ENCODE measurements at regions not wholly inside any gene's neighbourhood (a gene's known extent, or its start where the extent isn't known, plus 50 kb on each side); places are given as distances from the start of the nearest gene placed in this dataset.
"Not testable (repeated sequence)": the region's sequence is repeated elsewhere in the genome, so short reads cannot be mapped to it uniquely, and the experiment has no call there.

DNA sequence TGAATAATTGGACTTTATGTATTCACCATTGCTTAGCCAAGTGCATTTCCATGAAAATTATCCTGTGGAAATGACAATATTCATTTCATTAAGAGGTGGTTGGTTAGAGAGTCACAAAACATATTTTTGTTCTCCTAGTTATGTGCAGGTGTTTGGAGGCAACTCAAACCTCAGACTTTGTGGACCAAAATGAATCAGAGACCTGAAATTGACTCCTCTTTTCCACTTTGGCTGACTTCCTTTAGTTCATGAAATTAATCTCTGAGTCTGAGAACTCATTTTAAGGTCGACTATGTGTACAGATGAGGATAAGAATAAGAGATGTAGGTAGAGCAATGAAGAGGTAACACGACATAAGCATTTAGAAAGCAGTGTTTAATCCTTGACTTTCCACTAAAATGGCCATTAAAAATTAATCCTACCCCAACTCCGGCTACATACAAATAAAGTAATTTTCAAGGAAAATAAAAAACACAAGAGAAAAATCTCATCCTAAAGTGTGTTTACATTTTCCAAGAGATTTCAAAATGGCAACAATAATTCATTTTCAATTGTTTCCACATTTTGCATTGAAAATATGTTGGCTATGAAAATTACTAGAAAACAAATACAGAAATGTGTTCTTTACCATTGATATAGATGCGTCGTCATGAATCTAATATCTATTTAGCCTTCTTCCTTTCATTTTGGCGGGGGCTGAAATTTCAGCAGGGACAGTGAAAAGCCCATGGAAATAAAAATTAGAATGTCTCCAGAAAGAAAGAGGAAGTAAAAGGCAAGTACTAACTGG lies 185.4 kb upstream of the CSNK1A1L start:
- no peak for DNase-seq

- DNase-seq = no peak
These were observed 183.9 kb upstream of the CSNK1A1L start for GRCh38 chr13:37289212-37289935.

DNA sequence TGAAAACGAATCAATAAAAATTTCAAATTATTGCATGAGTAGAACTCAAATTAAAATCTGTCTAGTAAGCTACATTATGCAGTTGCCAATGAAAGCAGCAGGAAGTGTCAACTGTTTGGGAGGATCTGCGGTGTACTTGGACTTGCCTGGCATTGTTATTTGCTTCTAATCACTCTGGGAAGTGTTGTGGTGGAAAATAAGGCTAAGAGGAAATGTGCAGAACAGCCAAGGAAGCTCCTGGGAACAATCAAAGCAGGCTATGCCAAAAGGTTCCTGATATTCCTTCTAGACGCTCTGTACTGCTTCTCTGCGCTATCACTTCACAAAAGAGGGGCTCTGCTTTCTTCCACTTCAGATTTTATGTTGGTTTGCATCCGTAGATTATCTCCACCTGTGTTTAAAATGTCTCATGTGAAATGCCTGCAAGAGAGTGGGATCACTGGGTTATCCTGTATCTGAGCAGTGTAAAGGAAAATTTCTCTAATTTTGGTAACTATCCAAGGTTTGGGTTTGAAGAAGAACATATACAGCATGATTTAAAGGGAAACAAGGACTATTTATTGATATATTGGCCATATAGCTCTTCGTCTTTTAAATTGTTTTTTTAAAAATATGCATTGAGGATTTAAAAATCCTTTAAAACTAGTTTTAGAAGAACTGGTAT lies 182.7 kb upstream of the CSNK1A1L start:
- no peak for DNase-seq

DNA sequence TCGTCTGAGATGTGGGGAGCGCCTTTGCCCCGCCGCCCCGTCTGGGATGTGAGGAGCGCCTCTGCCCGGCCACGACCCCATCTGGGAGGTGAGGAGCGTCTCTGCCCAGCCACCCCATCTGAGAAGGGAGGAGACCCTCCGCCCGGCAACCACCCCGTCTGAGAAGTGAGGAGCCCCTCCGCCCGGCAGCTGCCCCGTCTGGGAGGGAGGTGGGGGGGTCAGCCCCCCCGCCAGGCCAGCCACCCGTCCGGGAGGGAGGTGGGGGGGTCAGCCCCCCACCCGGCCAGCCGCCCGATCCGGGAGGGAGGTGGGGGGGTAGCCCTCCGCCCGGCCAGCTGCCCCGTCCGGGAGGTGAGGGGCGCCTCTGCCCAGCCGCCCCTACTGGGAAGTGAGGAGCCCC lies 174.8 kb upstream of the CSNK1A1L start:
- not testable (repeated sequence) for DNase-seq

DNA sequence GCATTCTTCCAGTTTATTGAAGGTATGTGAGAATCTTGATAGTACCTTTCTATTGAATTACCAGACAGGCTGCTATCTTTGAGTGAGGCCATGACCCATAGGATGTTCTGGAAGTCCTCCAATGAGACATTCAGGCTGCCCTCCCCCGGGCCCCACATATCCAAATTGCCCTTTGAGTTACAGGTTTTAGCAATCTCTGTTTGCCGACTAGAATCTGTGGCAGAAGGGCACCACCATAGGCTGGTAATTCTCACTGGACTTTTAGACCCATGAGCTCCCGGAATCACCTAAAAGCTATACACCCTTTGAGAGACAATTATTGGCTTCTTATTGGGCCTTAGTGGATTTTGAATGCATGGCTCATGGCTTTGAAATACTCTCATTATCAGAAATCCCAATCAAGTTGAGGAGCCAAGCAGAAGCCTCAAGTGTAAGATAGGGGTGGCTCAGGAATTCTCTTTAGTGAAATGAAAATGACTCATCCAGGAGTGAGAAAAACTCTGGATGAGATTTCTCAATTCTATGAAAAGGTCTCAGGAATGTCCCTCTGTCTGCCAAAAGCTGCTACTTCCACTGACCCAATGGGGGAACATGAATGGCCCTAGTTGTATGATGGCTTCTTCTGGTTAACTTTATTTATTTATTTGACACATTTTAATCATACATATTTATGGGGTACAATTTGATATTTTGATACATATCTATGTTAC lies 172.1 kb upstream of the CSNK1A1L start:
- DNase-seq = no peak

DNA sequence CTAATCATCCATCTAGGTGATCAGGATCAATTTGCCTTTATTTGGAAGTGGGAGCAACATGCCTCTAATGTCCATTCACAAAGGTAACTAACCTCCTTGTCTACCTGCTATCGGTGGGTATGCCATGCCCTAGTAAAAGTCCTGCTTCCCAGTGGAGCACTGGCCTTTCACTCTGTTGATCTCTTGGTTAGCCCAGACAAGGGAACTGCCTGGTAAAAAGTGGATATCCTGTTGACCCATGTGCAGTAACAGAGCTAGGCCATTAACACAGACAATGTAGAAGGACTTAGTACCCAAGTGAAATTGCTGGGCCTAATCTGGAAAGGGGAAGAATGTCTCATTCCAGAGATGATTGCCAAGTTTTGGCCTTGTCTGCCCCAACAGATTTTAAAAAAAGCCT lies 171.5 kb upstream of the CSNK1A1L start:
- DNase-seq = no peak

- DNase-seq = no peak
These were observed 169.4 kb upstream of the CSNK1A1L start for GRCh38 chr13:37274569-37275497.

GRCh38 chr13:37273836-37274235 lies 168.4 kb upstream of the CSNK1A1L start:
- no peak for DNase-seq

DNA sequence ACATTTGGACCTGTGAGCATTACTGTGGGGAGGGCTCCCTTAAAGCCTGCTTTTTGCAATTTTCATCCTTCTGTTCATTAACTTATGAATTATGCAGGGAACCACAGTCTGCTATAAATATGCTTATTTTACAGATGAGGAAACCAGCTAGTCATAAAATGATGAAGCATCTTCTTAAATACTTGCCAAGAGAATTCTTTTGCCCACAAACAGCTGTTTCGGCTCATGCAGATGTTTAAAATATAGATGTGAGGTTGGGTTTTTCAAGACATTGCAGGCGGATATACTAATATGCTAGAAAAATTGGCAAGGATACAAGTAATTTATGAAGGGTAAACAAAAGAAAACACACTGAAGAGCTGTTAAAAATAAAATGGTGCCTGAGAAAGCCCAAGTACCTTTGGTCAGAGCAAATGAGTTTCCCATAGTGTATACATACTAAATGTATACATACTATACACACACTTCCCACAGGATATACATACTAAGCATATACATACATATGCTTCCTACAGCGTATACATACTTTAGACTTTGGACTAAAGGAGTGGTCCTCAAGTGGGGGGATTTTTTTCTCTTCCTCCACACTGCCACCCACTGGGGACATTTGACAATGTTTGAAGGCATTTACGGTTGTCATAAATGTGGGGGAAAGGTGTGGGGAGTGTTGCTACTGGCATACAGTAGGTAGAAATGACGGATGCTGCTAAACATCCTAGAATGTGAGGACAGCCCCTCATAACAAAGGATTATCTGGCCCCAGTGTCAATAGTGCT lies 164.9 kb upstream of the CSNK1A1L start:
- no peak for DNase-seq

GRCh38 chr13:37263871-37264270 lies 158.4 kb upstream of the CSNK1A1L start:
- DNase-seq = no peak

GRCh38 chr13:37257706-37258105 lies 152.2 kb upstream of the CSNK1A1L start:
- no peak for DNase-seq

DNA sequence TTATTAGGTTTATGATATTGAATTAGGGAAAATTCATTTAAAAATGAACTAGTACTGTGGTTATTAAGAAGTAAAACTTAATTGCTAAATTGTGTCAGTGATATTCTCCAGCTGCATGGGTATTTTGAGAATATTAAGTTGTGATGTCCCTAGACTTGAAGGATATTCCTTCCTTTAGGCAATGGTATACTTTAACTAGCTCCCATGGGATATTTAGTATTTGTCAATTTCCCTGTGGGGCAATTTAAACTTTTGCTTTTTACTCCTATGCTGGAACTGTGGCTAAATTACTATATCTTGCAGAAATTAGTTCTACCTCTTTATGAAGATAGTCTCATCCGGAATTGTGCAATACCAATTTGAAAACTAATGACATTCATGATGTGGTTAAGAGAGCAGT lies 151.6 kb upstream of the CSNK1A1L start:
- no peak for DNase-seq

DNA sequence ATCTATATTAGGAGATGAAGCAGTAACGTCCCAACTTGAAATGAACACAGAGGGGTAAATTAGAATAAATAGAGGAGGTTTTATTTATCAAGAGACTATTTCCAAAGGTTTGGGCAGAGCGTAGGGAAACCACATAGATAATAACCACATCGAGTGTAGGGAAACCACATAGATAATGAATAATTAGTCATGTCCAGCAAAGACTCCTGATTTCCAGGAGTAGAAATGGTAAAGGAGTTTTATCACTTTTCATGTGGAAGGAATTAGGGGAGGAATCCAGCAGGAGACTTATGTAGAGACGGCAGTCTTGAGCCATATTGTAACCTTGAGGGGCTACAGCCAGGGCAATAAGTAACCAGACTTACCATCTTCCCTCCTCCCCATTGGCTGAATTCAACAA lies 136.3 kb upstream of the CSNK1A1L start:
- DNase-seq = no peak

DNA sequence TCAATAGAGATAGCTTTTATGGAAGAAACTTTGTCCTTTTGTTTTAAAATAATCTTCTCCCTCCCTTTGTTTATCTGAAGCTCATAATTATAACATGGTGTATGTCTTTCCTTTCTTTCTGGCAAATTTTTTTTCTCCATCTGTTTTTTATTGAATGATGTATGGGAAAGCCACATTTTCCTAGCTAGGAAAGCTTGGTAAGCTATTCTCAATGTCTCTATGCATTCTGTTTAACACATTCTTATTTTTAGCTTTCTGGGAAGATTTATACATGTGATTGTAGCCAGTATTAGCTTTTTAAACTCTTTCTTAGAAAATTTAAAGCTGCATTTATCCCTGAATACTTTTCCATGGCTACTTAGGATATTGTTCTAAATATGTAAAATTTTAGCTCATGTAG lies 124.9 kb upstream of the CSNK1A1L start:
- DNase-seq = no peak

- no peak for DNase-seq
These were observed 124.5 kb upstream of the CSNK1A1L start for GRCh38 chr13:37229931-37230330.

GRCh38 chr13:37226971-37227370 lies 121.5 kb upstream of the CSNK1A1L start:
- DNase-seq = no peak

GRCh38 chr13:37225414-37226070 lies 120.1 kb upstream of the CSNK1A1L start:
- DNase-seq = no peak

DNA sequence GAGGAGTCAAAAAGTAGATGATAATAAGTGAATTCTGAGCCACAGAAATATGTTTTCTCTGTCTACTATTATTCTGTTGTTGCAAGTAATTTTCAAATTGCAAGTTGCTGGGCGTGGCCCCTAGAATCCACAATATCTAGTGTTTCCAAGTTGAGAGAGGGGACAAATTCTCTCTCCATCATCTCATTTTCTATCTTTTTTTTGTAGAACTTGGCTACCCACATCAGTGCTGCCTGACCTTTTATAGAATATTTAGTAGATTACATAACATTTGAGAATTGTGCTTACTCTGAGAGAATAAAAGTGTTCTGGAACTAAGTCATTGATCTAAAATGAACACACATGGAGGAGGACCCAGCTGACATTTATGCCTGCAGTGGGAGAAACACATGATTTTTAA lies 110.9 kb upstream of the CSNK1A1L start:
- DNase-seq = no peak

- no peak for DNase-seq
These were observed 107.4 kb upstream of the CSNK1A1L start for GRCh38 chr13:37212826-37213225.

DNA sequence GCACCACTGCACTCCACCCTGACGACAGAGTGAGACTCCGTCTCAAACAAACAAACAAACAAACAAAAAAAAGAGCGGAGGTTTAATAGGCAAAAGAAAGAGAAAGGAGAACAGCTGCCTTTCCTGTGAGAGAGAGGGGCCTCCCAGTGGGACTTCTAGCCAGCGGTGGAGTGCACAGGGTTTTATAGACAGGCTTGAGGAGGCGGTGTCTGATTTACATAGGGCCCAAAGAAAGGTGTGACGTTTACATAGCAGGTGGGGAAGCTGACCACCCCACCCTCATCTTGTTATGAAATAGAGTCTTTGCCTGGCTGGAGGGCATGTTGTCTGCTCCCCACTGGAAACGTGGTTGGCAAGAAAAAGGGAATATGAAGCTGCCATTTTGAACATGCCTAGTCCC lies 106.0 kb upstream of the CSNK1A1L start:
- DNase-seq = no peak

Measured in NCI-H2029 (cell line).